ENCODE measurements at regions not wholly inside any gene's neighbourhood (a gene's known extent, or its start where the extent isn't known, plus 50 kb on each side); places are given as distances from the start of the nearest gene placed in this dataset.

DNA sequence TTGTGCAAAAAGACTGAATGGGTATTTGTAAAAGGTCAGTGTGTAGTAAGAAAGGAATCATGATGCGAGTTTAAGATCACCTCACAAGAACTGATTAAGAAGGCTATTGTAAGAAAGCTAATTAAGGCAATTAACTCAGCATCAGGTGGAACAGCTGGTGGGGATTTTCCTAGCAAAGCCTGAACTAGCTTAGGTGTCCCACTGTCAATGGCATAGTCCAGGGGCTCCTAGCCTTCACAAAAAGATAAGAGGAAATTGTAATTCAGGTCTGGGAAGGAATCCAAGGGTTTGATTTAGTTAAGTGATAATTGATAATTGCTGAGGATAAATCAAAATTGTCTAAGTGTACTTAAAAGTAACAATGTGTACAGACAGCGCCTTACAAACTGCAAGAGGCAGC lies 901.6 kb downstream of the TUSC7 start:
- Histone ChIP-seq H3K9ac (no peak overlapping the region), H2AFZ (ENCODE audit: low read depth) (no peak overlapping the region), H3K4me3 (IDR thresholded peaks at IDR 0.05; ENCODE audit: insufficient read depth, low read depth, low read length) (no peak overlapping the region), H3K4me2 (no peak overlapping the region), H3K79me2 (ENCODE audit: insufficient read depth, low read depth) (no peaks in the 10 kb centered on the region), H3K36me3 (ENCODE audit: insufficient read depth) (no peaks in the 10 kb centered on the region), H3K27ac (no peak overlapping the region), H4K20me1 (ENCODE audit: insufficient read depth) (no peaks in the 10 kb centered on the region), H3K27me3 (ENCODE audit: insufficient read depth, low read depth) (no peaks in the 10 kb centered on the region), H3K4me1 (ENCODE audit: low read depth, poor library complexity, severe bottlenecking) (peaks cover 9% of the 10 kb centered on the region)
- TF ChIP-seq CTCF (conservative IDR thresholded peaks at IDR 0.05; ENCODE audit: low read depth, low read length), result no peak

DNA sequence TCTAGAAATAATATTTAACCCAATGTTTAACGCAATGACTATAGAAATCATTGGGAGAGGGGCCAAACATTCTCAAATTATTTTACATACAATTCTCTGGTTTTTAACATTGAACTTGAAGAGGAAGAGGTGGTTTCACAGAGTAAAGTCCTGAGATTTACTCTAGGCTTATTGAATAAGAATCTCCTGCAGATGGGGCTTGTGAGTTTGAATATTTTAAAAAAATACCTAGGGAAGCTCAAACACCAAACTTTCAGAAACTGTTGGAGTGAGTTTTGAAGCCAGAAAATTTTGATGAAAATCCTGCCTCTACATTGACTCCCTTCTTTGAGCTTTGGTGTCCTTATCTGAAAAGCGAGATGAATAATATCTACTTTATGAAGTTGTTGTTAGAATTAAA lies 906.6 kb downstream of the TUSC7 start:
- H2AFZ ChIP-seq (ENCODE audit: low read depth), result no peak overlapping the region
- H3K4me2 ChIP-seq, result no peak overlapping the region
- no peak overlapping the region for H3K9ac ChIP-seq
- no peak overlapping the region for H3K27ac ChIP-seq
- no peaks in the 10 kb centered on the region for H3K36me3 ChIP-seq (ENCODE audit: insufficient read depth)
- no peaks in the 10 kb centered on the region for H3K27me3 ChIP-seq (ENCODE audit: insufficient read depth, low read depth)
- H3K4me3 ChIP-seq (IDR thresholded peaks at IDR 0.05; ENCODE audit: insufficient read depth, low read depth, low read length), result no peak overlapping the region
- no peak for TF ChIP-seq CTCF (conservative IDR thresholded peaks at IDR 0.05; ENCODE audit: low read depth, low read length)
- no peaks in the 10 kb centered on the region for H4K20me1 ChIP-seq (ENCODE audit: insufficient read depth)
- no peaks in the 10 kb centered on the region for H3K79me2 ChIP-seq (ENCODE audit: insufficient read depth, low read depth)
- peaks cover 15% of the 10 kb centered on the region for H3K4me1 ChIP-seq (ENCODE audit: low read depth, poor library complexity, severe bottlenecking)

DNA sequence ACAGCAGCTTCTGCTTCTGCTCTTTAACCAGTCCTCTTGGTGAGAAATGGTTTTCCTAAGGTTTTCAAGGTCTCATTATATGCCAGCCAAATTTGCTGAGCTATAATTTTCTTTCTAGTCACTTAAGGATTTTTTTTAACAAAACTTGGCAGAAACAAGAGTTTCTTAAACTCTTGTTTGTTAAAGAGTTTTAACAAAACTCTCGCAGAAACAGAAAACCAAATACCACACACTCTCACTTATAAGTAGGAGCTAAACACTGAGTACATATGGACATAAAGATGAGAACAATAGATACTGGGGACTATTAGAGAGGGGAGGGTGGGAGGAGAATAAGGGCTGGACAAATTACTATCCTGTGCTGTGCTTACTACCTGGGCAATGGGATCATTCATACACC lies 908.3 kb downstream of the TUSC7 start:
- H3K9ac ChIP-seq, result no peak overlapping the region
- H3K4me3 ChIP-seq (IDR thresholded peaks at IDR 0.05; ENCODE audit: insufficient read depth, low read depth, low read length), result no peak overlapping the region
- no peak overlapping the region for H2AFZ ChIP-seq (ENCODE audit: low read depth)
- H3K36me3 ChIP-seq (ENCODE audit: insufficient read depth), result no peaks in the 10 kb centered on the region
- no peaks in the 10 kb centered on the region for H3K79me2 ChIP-seq (ENCODE audit: insufficient read depth, low read depth)
- TF ChIP-seq CTCF (conservative IDR thresholded peaks at IDR 0.05; ENCODE audit: low read depth, low read length), result no peak
- peaks cover 15% of the 10 kb centered on the region for H3K4me1 ChIP-seq (ENCODE audit: low read depth, poor library complexity, severe bottlenecking)
- no peak overlapping the region for H3K27ac ChIP-seq
- no peak overlapping the region for H3K4me2 ChIP-seq
- H3K27me3 ChIP-seq (ENCODE audit: insufficient read depth, low read depth), result no peaks in the 10 kb centered on the region
- H4K20me1 ChIP-seq (ENCODE audit: insufficient read depth), result no peaks in the 10 kb centered on the region

DNA sequence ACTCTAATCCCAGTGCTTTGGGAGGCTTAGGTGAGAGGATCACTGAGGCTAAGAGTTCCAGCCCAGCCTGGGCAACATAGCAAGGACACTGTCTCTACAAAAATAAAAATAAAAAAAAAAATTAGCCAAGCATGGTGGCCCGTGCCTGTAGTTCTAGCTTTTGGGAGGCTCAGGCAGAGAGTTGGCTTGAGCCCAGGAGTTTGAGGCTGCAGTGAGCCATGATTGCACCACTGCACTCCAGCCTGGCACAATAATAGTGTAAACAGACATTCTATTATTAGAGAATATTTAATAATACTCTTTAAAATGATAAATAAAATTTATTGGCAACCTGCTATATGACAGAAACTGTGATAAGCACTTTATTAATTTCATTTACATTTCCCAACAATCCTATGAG lies 908.9 kb downstream of the TUSC7 start:
- no peak overlapping the region for H3K4me3 ChIP-seq (IDR thresholded peaks at IDR 0.05; ENCODE audit: insufficient read depth, low read depth, low read length)
- no peak for TF ChIP-seq CTCF (conservative IDR thresholded peaks at IDR 0.05; ENCODE audit: low read depth, low read length)
- no peaks in the 10 kb centered on the region for H3K36me3 ChIP-seq (ENCODE audit: insufficient read depth)
- H3K27ac ChIP-seq, result no peak overlapping the region
- no peak overlapping the region for H2AFZ ChIP-seq (ENCODE audit: low read depth)
- H3K4me2 ChIP-seq, result no peak overlapping the region
- H3K27me3 ChIP-seq (ENCODE audit: insufficient read depth, low read depth), result no peaks in the 10 kb centered on the region
- no peak overlapping the region for H3K9ac ChIP-seq
- H4K20me1 ChIP-seq (ENCODE audit: insufficient read depth), result no peaks in the 10 kb centered on the region
- no peaks in the 10 kb centered on the region for H3K79me2 ChIP-seq (ENCODE audit: insufficient read depth, low read depth)
- H3K4me1 ChIP-seq (ENCODE audit: low read depth, poor library complexity, severe bottlenecking), result peaks cover 15% of the 10 kb centered on the region

DNA sequence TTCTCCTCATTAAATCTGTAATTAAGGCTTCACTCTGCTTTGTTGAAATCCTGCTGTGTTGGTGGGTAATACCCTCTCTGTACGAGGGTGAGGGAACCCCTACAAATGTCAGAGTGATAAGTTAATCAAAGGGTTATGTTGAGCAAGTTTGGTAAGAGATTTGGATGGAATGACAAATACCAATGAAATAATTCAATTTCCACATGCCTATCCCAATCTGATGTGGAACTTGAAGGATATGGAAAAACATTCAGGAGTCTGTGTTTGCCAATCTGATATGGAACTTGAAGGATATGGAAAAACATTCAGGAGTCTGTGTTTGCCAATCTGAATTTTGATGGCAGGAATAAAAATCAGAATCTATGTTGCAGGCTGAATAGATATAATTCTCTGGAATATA lies 910.2 kb downstream of the TUSC7 start:
- Histone ChIP-seq H3K4me3 (IDR thresholded peaks at IDR 0.05; ENCODE audit: insufficient read depth, low read depth, low read length) (no peak overlapping the region), H2AFZ (ENCODE audit: low read depth) (no peak overlapping the region), H3K79me2 (ENCODE audit: insufficient read depth, low read depth) (no peaks in the 10 kb centered on the region), H3K27ac (no peak overlapping the region), H3K27me3 (ENCODE audit: insufficient read depth, low read depth) (no peaks in the 10 kb centered on the region), H4K20me1 (ENCODE audit: insufficient read depth) (no peaks in the 10 kb centered on the region), H3K9ac (no peak overlapping the region), H3K36me3 (ENCODE audit: insufficient read depth) (no peaks in the 10 kb centered on the region), H3K4me1 (ENCODE audit: low read depth, poor library complexity, severe bottlenecking) (peaks cover 15% of the 10 kb centered on the region), H3K4me2 (no peak overlapping the region)
- no peak for TF ChIP-seq CTCF (conservative IDR thresholded peaks at IDR 0.05; ENCODE audit: low read depth, low read length)

Data from KMS-11 (cell line).